A549 (cell line): ENCODE measurements at regions not wholly inside any gene's neighbourhood (a gene's known extent, or its start where the extent isn't known, plus 50 kb on each side); places are given as distances from the start of the nearest gene placed in this dataset.

Experiments used
- ATAC-seq, 2 experiments: fragments of 200-7000 bp in 1 of 2; fragments of >200 bp in 1 of 2; cut with Nextera tagmentation in 1 of 2; cut with Tn5 transposase in 1 of 2; 3 replicates each; pipeline versions ENCODE4 v1.8.0 to v1.9.1; 2018 to 2020; ENCODE audit warnings: mild to moderate bottlenecking in 1 of 2, moderate library complexity in 1 of 2
- CTCF ChIA-PET: fragments of 300-600 bp; sonication (Branson Sonifier 250); formaldehyde crosslinking; extraction: SDS; loops from one replicate; lab custom pipeline; 2021; ENCODE audit warnings: antibody characterized with exemption, inconsistent platforms; lab: Yijun Ruan, JAX
- POLR2A ChIA-PET: fragments of 350-600 bp; formaldehyde crosslinking; extraction: SDS; loops from one replicate; lab custom pipeline; 2021; ENCODE audit warnings: antibody characterized with exemption, inconsistent platforms; lab: Yijun Ruan, JAX
- DNase-seq, 2 experiments: peaks; one replicate each; pipeline versions ENCODE4 v3.0.0 to v3.0.0-alpha.2; 2011 to 2016; ENCODE audit warnings: low read depth in 1 of 2, low spot score in 1 of 2
- FAIRE-seq: peaks from 2 replicates; lab custom pipeline; 2011; peaks lifted over from hg19 to GRCh38; lab: Jason Lieb, UNC
- H3K27ac ChIP-seq, 2 experiments: fragments of >200 bp; sonication (Bioruptor Twin); formaldehyde crosslinking; 3 replicates each; pipeline ENCODE4 v1.5.1; 2016 to 2017
- H3K4me1 ChIP-seq: fragments of >200 bp; sonication (Bioruptor Twin); formaldehyde crosslinking; 3 replicates; pipeline ENCODE4 v1.6.1; 2016
- H3K4me2 ChIP-seq: fragments of >200 bp; sonication (Bioruptor Twin); formaldehyde crosslinking; 3 replicates; pipeline ENCODE4 v1.6.1; 2016
- H3K4me3 ChIP-seq: fragments of >200 bp; sonication (Bioruptor Twin); formaldehyde crosslinking; 3 replicates; pipeline ENCODE4 v1.5.1; 2016
- H3K9me3 ChIP-seq: fragments of >200 bp; sonication (Bioruptor Twin); formaldehyde crosslinking; 3 replicates; pipeline ENCODE4 v1.6.1; 2016
- CBX8 ChIP-seq: fragments of 200-600 bp; sonication (generic); IDR thresholded peaks from 2 replicates; pipeline ENCODE4 v1.6.1; 2016
- EHF ChIP-seq: fragments of 250-450 bp; sonication (Bioruptor Pico); IDR thresholded peaks from 2 replicates; pipeline ENCODE4 v1.5.0; 2020; ENCODE audit warnings: mild to moderate bottlenecking
- ESRRA ChIP-seq: fragments of 150-350 bp; IDR thresholded peaks from 2 replicates; pipeline ENCODE4 v1.6.1; 2014; ENCODE audit warnings: mild to moderate bottlenecking, low read length, borderline replicate concordance
- HOXA7 ChIP-seq: fragments of 250-450 bp; sonication (Bioruptor Pico); IDR thresholded peaks from 2 replicates; pipeline ENCODE4 v1.5.0; 2020; ENCODE audit warnings: mild to moderate bottlenecking, moderate library complexity
- JUN ChIP-seq, 2 experiments: fragments of >200 bp; sonication (Bioruptor Twin); formaldehyde crosslinking; IDR thresholded peaks; 2 replicates in 1 of 2; 3 replicates in 1 of 2; pipeline ENCODE4 v1.6.1; 2016 to 2017
- KDM1A ChIP-seq: fragments of 200-600 bp; sonication (generic); IDR thresholded peaks from 2 replicates; pipeline ENCODE4 v1.6.1; 2016; ENCODE audit warnings: low read depth, mild to moderate bottlenecking
- MAZ ChIP-seq: fragments of 150-350 bp; IDR thresholded peaks from 2 replicates; pipeline ENCODE4 v1.6.1; 2014; ENCODE audit warnings: antibody characterized with exemption, low read depth, low read length, borderline replicate concordance
- NPAS2 ChIP-seq: fragments of 250-450 bp; sonication (Bioruptor Pico); IDR thresholded peaks from 2 replicates; pipeline ENCODE4 v1.8.0; 2022; ENCODE audit warnings: mild to moderate bottlenecking, moderate library complexity, borderline replicate concordance
- POLR2A ChIP-seq: IDR thresholded peaks from 2 replicates; pipeline ENCODE4 v1.6.1; 2012; ENCODE audit warnings: mild to moderate bottlenecking, low read length
- RFX5 ChIP-seq: fragments of 450-650 bp; IDR thresholded peaks from 2 replicates; pipeline ENCODE4 v1.7.1; 2014; ENCODE audit warnings: antibody characterized with exemption, mild to moderate bottlenecking, moderate library complexity
- SREBF2 ChIP-seq: fragments of 450-650 bp; IDR thresholded peaks from 2 replicates; pipeline ENCODE4 v1.6.1; 2014; ENCODE audit warnings: mild to moderate bottlenecking, moderate library complexity
- TFCP2L1 ChIP-seq: fragments of 250-450 bp; sonication (Bioruptor Pico); IDR thresholded peaks from 2 replicates; pipeline ENCODE4 v1.5.0; 2021; ENCODE audit warnings: mild to moderate bottlenecking
- TP53 ChIP-seq: fragments of 250-450 bp; sonication (Bioruptor Pico); IDR thresholded peaks from 2 replicates; pipeline ENCODE4 v1.5.0; 2021; ENCODE audit warnings: mild to moderate bottlenecking, moderate library complexity
- ZNF302 ChIP-seq: fragments of 250-450 bp; sonication (Bioruptor Pico); IDR thresholded peaks from 2 replicates; pipeline ENCODE4 v1.9.0; 2021; ENCODE audit warnings: inconsistent platforms, mild to moderate bottlenecking, moderate library complexity
- ZSCAN20 ChIP-seq: fragments of 250-450 bp; sonication (Bioruptor Pico); IDR thresholded peaks from 2 replicates; pipeline ENCODE4 v1.8.0; 2022; ENCODE audit warnings: mild to moderate bottlenecking, moderate library complexity
- WGBS: methylation state at CpG from one replicate; pipeline ENCODE4 v1.1.6; 2017; ENCODE audit errors: missing lambda C conversion rate; 5-methylcytosine and 5-hydroxymethylcytosine counted together
- TF ChIP-seq, protein P1 (sequence below): fragments of 150-350 bp; IDR thresholded peaks from 2 replicates; pipeline ENCODE4 v1.6.1; 2014; ENCODE audit warnings: low read depth, mild to moderate bottlenecking, low read length
- TF ChIP-seq, protein P2 (sequence below): IDR thresholded peaks from 2 replicates; pipeline ENCODE4 v1.6.1; 2012
- TF ChIP-seq, protein P3 (sequence below): fragments of 250-450 bp; sonication (Bioruptor Pico); IDR thresholded peaks from 2 replicates; pipeline ENCODE4 v1.5.0; 2021; ENCODE audit warnings: mild to moderate bottlenecking, moderate library complexity, borderline replicate concordance
- TF ChIP-seq, protein P4 (sequence below): fragments of 200-600 bp; sonication (generic); IDR thresholded peaks from 2 replicates; pipeline ENCODE4 v1.6.1; 2016; ENCODE audit warnings: antibody characterized with exemption, mild to moderate bottlenecking, moderate library complexity
- TF ChIP-seq, protein P5 (sequence below): fragments of 450-650 bp; IDR thresholded peaks from 2 replicates; pipeline ENCODE4 v1.6.1; 2014; ENCODE audit warnings: antibody characterized with exemption
- TF ChIP-seq, protein P6 (sequence below): IDR thresholded peaks from 2 replicates; pipeline ENCODE4 v1.6.1; 2012; ENCODE audit warnings: low read depth, borderline replicate concordance
- TF ChIP-seq, protein P7 (sequence below): fragments of >200 bp; sonication (Bioruptor Twin); formaldehyde crosslinking; IDR thresholded peaks from 3 replicates; pipeline ENCODE4 v1.5.1; 2016

DNA sequence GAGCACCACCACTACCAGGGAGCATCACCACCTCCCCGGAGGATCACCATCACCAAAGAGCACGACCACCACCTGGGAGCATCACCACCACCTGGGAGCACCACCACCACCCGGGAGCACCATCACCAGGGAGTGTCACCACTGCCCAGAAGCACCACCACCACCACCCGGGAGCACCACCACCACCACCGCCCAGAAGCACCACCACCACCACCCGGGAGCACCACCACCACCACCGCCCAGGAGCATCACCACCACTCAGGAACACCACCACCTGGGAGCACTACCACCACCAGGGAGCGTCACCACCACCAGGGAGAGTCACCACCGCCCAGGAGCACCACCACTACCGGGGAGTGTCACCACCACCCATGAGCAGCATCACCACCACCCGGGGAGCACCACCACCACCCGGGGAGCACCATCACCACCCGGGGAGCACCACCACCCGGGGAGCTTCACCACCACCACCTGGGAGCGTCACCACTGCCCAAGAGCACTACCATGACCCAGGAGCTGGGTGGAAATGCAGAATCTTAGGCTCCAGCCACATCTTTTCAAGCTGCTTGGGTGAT is 237.3 kb downstream of the SOD2 start:
- DNase-seq, result no peak
- ChIA-PET POLR2A (no interaction called here), CTCF (no interaction called here)

DNA sequence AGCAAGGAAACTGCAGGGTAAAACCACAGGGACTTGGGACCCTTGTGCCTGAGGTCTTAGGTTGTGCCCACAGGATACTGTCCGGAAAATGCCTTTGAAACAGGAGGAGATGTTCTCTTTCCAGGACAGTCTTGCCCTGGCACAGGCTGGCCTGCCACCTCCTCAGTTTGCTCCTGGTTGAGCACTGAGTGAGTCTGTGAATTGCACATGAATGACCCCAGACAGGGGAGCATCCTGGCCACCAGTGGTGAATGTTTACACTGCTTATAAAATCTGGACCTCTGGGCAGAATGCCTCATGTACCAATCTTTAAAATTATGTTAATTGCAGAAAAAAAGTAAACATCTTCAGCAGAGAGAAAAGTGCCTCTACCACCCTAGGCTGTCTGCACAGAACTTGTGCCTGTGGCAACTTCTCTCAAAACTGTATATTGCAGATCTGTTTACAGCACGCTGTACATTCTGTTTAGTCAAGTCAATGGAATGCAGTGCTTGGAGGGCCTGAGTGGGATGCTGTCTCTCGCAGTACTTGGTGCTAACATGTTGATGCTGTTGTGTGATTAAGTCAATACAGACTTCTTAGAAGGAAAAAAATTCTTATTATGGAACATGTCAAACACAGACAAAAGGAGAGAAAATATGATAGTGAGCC is 242.1 kb downstream of the SOD2 start:
- no peak for ATAC-seq
- no peak overlapping the region for H3K4me3 ChIP-seq
- no peak overlapping the region for H3K4me2 ChIP-seq
- H3K4me1 ChIP-seq, result no peaks in the 10 kb centered on the region
- no peak overlapping the region for H3K27ac ChIP-seq
- DNase-seq, result no peak
- no peak for FAIRE-seq
- no peaks in the 10 kb centered on the region for H3K9me3 ChIP-seq
- TF ChIP-seq HOXA7 (CRISPR knock-in tag), result no peak
- POLR2A ChIA-PET, result no interaction called here
- WGBS, result 0% methylated on average over 3 of the region's 3 CpGs
- CTCF ChIA-PET, result no interaction called here

More for the DNA sequence above, 237.3 kb downstream of the SOD2 start:
- Histone ChIP-seq H3K4me2 (no peak overlapping the region), H3K27ac (no peak overlapping the region), H3K4me1 (no peaks in the 10 kb centered on the region), H3K9me3 (no peaks in the 10 kb centered on the region), H3K4me3 (no peak overlapping the region)
- no peak for ATAC-seq
- FAIRE-seq, result no peak
- TF ChIP-seq, protein P1, sequence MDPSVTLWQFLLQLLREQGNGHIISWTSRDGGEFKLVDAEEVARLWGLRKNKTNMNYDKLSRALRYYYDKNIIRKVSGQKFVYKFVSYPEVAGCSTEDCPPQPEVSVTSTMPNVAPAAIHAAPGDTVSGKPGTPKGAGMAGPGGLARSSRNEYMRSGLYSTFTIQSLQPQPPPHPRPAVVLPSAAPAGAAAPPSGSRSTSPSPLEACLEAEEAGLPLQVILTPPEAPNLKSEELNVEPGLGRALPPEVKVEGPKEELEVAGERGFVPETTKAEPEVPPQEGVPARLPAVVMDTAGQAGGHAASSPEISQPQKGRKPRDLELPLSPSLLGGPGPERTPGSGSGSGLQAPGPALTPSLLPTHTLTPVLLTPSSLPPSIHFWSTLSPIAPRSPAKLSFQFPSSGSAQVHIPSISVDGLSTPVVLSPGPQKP, result no peak
- TF ChIP-seq ZSCAN20 (CRISPR knock-in tag), result no peak
- no peak for TF ChIP-seq TFCP2L1
- no peak for TF ChIP-seq ZNF302
- TF ChIP-seq, protein P2, sequence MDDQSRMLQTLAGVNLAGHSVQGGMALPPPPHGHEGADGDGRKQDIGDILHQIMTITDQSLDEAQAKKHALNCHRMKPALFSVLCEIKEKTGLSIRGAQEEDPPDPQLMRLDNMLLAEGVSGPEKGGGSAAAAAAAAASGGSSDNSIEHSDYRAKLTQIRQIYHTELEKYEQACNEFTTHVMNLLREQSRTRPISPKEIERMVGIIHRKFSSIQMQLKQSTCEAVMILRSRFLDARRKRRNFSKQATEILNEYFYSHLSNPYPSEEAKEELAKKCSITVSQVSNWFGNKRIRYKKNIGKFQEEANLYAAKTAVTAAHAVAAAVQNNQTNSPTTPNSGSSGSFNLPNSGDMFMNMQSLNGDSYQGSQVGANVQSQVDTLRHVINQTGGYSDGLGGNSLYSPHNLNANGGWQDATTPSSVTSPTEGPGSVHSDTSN, result no peak
- no peak for TF ChIP-seq EHF (CRISPR knock-in tag)
- WGBS, result no CpG with 5 or more reads among the region's 15 CpGs

DNA sequence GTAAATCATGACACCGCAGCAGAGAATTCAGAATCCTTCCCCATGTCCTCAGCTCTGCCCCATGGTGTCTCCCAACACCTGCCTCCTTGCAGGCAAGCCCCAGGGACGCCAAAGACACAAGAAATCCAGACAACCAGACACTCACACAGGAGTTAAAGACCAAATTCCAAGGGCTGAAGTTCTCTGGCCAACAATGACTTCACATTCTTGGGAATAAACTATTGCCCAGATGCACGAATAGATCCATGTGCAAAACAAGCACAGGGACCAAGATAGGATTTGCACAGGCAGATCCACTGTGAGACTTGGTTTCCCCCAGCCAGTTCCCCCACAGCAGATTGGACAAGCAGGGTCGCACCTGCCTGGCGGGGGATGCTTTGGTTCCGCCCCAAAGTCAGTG is 246.7 kb downstream of the SOD2 start:
- CTCF ChIA-PET, result no interaction called here
- FAIRE-seq, result no peak

More for the DNA sequence above, 246.7 kb downstream of the SOD2 start:
- 4% methylated on average over 6 of the region's 6 CpGs for WGBS
- Histone ChIP-seq H3K27ac (no peak overlapping the region), H3K9me3 (no peaks in the 10 kb centered on the region), H3K4me2 (no peak overlapping the region), H3K4me1 (no peaks in the 10 kb centered on the region), H3K4me3 (no peak overlapping the region)
- no peak for DNase-seq
- POLR2A ChIA-PET, result no interaction called here
- TF ChIP-seq, protein P3, sequence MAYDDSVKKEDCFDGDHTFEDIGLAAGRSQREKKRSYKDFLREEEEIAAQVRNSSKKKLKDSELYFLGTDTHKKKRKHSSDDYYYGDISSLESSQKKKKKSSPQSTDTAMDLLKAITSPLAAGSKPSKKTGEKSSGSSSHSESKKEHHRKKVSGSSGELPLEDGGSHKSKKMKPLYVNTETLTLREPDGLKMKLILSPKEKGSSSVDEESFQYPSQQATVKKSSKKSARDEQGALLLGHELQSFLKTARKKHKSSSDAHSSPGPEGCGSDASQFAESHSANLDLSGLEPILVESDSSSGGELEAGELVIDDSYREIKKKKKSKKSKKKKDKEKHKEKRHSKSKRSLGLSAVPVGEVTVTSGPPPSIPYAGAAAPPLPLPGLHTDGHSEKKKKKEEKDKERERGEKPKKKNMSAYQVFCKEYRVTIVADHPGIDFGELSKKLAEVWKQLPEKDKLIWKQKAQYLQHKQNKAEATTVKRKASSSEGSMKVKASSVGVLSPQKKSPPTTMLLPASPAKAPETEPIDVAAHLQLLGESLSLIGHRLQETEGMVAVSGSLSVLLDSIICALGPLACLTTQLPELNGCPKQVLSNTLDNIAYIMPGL (CRISPR knock-in tag), result no peak
- no peak for TF ChIP-seq NPAS2 (CRISPR knock-in tag)
- TF ChIP-seq, protein P4, sequence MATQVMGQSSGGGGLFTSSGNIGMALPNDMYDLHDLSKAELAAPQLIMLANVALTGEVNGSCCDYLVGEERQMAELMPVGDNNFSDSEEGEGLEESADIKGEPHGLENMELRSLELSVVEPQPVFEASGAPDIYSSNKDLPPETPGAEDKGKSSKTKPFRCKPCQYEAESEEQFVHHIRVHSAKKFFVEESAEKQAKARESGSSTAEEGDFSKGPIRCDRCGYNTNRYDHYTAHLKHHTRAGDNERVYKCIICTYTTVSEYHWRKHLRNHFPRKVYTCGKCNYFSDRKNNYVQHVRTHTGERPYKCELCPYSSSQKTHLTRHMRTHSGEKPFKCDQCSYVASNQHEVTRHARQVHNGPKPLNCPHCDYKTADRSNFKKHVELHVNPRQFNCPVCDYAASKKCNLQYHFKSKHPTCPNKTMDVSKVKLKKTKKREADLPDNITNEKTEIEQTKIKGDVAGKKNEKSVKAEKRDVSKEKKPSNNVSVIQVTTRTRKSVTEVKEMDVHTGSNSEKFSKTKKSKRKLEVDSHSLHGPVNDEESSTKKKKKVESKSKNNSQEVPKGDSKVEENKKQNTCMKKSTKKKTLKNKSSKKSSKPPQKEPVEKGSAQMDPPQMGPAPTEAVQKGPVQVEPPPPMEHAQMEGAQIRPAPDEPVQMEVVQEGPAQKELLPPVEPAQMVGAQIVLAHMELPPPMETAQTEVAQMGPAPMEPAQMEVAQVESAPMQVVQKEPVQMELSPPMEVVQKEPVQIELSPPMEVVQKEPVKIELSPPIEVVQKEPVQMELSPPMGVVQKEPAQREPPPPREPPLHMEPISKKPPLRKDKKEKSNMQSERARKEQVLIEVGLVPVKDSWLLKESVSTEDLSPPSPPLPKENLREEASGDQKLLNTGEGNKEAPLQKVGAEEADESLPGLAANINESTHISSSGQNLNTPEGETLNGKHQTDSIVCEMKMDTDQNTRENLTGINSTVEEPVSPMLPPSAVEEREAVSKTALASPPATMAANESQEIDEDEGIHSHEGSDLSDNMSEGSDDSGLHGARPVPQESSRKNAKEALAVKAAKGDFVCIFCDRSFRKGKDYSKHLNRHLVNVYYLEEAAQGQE, result no peak
- TF ChIP-seq JUN (IDR thresholded peaks at IDR 0.05), result no peak
- TF ChIP-seq SREBF2, result no peak
- TF ChIP-seq KDM1A, result no peak
- no peak for TF ChIP-seq RFX5
- no peak for TF ChIP-seq ZSCAN20 (CRISPR knock-in tag)
- TF ChIP-seq TP53 (CRISPR knock-in tag), result no peak
- TF ChIP-seq, protein P5, sequence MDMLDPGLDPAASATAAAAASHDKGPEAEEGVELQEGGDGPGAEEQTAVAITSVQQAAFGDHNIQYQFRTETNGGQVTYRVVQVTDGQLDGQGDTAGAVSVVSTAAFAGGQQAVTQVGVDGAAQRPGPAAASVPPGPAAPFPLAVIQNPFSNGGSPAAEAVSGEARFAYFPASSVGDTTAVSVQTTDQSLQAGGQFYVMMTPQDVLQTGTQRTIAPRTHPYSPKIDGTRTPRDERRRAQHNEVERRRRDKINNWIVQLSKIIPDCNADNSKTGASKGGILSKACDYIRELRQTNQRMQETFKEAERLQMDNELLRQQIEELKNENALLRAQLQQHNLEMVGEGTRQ, result no peak
- TF ChIP-seq ESRRA, result no peak
- TF ChIP-seq MAZ, result no peak
- TF ChIP-seq CBX8, result no peak
- TF ChIP-seq, protein P6, sequence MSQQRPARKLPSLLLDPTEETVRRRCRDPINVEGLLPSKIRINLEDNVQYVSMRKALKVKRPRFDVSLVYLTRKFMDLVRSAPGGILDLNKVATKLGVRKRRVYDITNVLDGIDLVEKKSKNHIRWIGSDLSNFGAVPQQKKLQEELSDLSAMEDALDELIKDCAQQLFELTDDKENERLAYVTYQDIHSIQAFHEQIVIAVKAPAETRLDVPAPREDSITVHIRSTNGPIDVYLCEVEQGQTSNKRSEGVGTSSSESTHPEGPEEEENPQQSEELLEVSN, result no peak
- TF ChIP-seq, protein P7, sequence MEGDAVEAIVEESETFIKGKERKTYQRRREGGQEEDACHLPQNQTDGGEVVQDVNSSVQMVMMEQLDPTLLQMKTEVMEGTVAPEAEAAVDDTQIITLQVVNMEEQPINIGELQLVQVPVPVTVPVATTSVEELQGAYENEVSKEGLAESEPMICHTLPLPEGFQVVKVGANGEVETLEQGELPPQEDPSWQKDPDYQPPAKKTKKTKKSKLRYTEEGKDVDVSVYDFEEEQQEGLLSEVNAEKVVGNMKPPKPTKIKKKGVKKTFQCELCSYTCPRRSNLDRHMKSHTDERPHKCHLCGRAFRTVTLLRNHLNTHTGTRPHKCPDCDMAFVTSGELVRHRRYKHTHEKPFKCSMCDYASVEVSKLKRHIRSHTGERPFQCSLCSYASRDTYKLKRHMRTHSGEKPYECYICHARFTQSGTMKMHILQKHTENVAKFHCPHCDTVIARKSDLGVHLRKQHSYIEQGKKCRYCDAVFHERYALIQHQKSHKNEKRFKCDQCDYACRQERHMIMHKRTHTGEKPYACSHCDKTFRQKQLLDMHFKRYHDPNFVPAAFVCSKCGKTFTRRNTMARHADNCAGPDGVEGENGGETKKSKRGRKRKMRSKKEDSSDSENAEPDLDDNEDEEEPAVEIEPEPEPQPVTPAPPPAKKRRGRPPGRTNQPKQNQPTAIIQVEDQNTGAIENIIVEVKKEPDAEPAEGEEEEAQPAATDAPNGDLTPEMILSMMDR, result no peak
- no peak for TF ChIP-seq POLR2A
- no peak for ATAC-seq
